Neuronal stem cell (in vitro differentiated cells): ENCODE measurements at regions not wholly inside any gene's neighbourhood (a gene's known extent, or its start where the extent isn't known, plus 50 kb on each side); places are given as distances from the start of the nearest gene placed in this dataset.

Source experiments
- DNase-seq: peaks from one replicate; pipeline ENCODE4 v3.0.0-alpha.2; 2013; ENCODE audit warnings: low spot score
- H2AFZ ChIP-seq: one replicate; pipeline ENCODE4 v1.6.1; 2013; ENCODE audit warnings: mild to moderate bottlenecking, low read length, inconsistent platforms
- H2AK5ac ChIP-seq: 2 replicates; pipeline ENCODE4 v1.6.1; 2013; ENCODE audit warnings: low read depth, mild to moderate bottlenecking, inconsistent platforms, low read length, moderate library complexity, mixed read lengths
- H2BK120ac ChIP-seq: 2 replicates; pipeline ENCODE4 v1.6.1; 2013; ENCODE audit warnings: low read depth, mild to moderate bottlenecking, inconsistent platforms, low read length, moderate library complexity, mixed read lengths
- H2BK12ac ChIP-seq: one replicate; pipeline ENCODE4 v1.6.1; 2013; ENCODE audit warnings: low read length, inconsistent platforms
- H2BK15ac ChIP-seq: 2 replicates; pipeline ENCODE4 v1.6.1; 2013; ENCODE audit warnings: mild to moderate bottlenecking, low read length, inconsistent platforms, mixed read lengths
- H2BK5ac ChIP-seq: one replicate; pipeline ENCODE4 v1.6.1; 2013; ENCODE audit warnings: inconsistent platforms, mild to moderate bottlenecking, low read length, moderate library complexity
- H3K14ac ChIP-seq: one replicate; pipeline ENCODE4 v1.6.1; 2013; ENCODE audit warnings: low read length, inconsistent platforms
- H3K18ac ChIP-seq: 2 replicates; pipeline ENCODE4 v1.6.1; 2013; ENCODE audit warnings: low read length, inconsistent platforms
- H3K23ac ChIP-seq: 2 replicates; pipeline ENCODE4 v1.6.1; 2013; ENCODE audit warnings: low read depth, mild to moderate bottlenecking, mixed read lengths, low read length, inconsistent platforms; ENCODE audit not compliant: poor library complexity
- H3K27ac ChIP-seq: replicated peaks from 3 replicates; pipeline ENCODE4 v1.5.1; 2013; ENCODE audit warnings: low read length, inconsistent platforms
- H3K27me3 ChIP-seq, 3 experiments: 2 replicates each; pipeline ENCODE4 v1.6.1; 2013; ENCODE audit warnings: low read length in 3 of 3, mild to moderate bottlenecking in 2 of 3, inconsistent platforms in 1 of 3, low read depth in 1 of 3, mixed read lengths in 1 of 3, moderate library complexity in 1 of 3; ENCODE audit not compliant: control insufficient read depth in 3 of 3, insufficient read depth in 3 of 3
- H3K36me3 ChIP-seq, 2 donors: replicated peaks in 1 of 2; 2 replicates each; pipeline ENCODE4 v1.6.1; 2013; ENCODE audit warnings: low read length in 2 of 2; ENCODE audit not compliant: control insufficient read depth in 2 of 2, insufficient read depth in 2 of 2
- H3K4ac ChIP-seq: 2 replicates; pipeline ENCODE4 v1.6.1; 2013; ENCODE audit warnings: inconsistent platforms, mild to moderate bottlenecking, low read length, moderate library complexity
- H3K4me1 ChIP-seq, 2 donors: 1 replicate in 1 of 2; 2 replicates in 1 of 2; pipeline ENCODE4 v1.6.1; 2013; ENCODE audit warnings: low read length in 2 of 2, low read depth in 1 of 2; ENCODE audit not compliant: control insufficient read depth in 2 of 2, insufficient read depth in 1 of 2
- H3K4me2 ChIP-seq: one replicate; pipeline ENCODE4 v1.6.1; 2013; ENCODE audit warnings: mild to moderate bottlenecking, low read length, inconsistent platforms; ENCODE audit not compliant: insufficient read depth, poor library complexity, severe bottlenecking
- H3K4me3 ChIP-seq, 2 donors: 2 replicates each; pipeline ENCODE4 v1.5.1; 2013; ENCODE audit warnings: low read length in 2 of 2, mild to moderate bottlenecking in 2 of 2, inconsistent platforms in 1 of 2, moderate library complexity in 1 of 2
- H3K79me1 ChIP-seq: one replicate; pipeline ENCODE4 v1.6.1; 2013; ENCODE audit warnings: low read depth, mild to moderate bottlenecking, inconsistent platforms, low read length, moderate library complexity
- H3K9ac ChIP-seq: one replicate; pipeline ENCODE4 v1.6.1; 2013; ENCODE audit warnings: mild to moderate bottlenecking, low read depth, low read length, inconsistent platforms; ENCODE audit not compliant: poor library complexity
- H3K9me3 ChIP-seq, 2 donors: replicated peaks in 1 of 2; 2 replicates each; pipeline versions ENCODE3 to v1.6.1; 2013; ENCODE audit warnings: low read length in 2 of 2, mild to moderate bottlenecking in 2 of 2, inconsistent platforms in 1 of 2, low read depth in 1 of 2, mixed read lengths in 1 of 2, moderate library complexity in 1 of 2; ENCODE audit not compliant: control insufficient read depth in 2 of 2, insufficient read depth in 1 of 2
- H4K8ac ChIP-seq: one replicate; pipeline ENCODE4 v1.6.1; 2013; ENCODE audit warnings: low read depth, mild to moderate bottlenecking, inconsistent platforms, low read length, moderate library complexity
- H4K91ac ChIP-seq: one replicate; pipeline ENCODE4 v1.6.1; 2013; ENCODE audit warnings: low read length, low read depth, mild to moderate bottlenecking, inconsistent platforms; ENCODE audit not compliant: poor library complexity
- WGBS, 2 donors: extraction: QIAGEN DNeasy Blood & Tissue Kit; methylation state at CpG; one replicate each; pipeline ENCODE4 v1.1.7; 2013; ENCODE audit warnings: missing lambda C conversion rate in 2 of 2, mixed read lengths in 1 of 2; ENCODE audit not compliant: insufficient read length in 2 of 2, insufficient replicate concordance in 1 of 2; ENCODE audit errors: extremely low coverage in 2 of 2; 5-methylcytosine and 5-hydroxymethylcytosine counted together

DNA sequence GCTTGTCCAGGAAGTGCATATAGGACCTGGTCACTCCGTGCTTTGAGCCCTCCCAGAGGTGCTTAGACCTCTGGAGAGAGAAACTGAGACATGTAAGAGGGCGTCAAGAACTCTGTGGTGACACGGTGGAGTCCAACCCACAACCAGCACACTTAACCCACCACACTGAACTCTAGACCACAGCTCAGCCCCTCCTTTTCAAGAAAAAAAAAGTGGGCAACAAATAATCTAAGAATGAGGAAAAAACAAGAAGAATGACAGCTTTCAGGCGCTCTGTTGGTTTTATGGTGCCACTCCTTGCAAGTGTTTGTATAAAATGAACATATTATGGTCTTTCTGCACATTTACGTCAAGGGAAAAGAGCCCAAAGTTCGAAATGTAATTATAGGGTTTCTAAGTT is 50.2 kb upstream of the SNAPC3 start:
- H3K4me1 ChIP-seq = no peaks in the 10 kb centered on the region
- no peak overlapping the region for H3K4me3 ChIP-seq
- H3K14ac ChIP-seq = no peak overlapping the region
- no peak overlapping the region for H3K4ac ChIP-seq
- H3K79me1 ChIP-seq = no peaks in the 10 kb centered on the region
- no CpG with 5 or more reads among the region's 6 CpGs for WGBS, 2 donors
- no peak overlapping the region for H2AFZ ChIP-seq
- H2BK12ac ChIP-seq = no peak overlapping the region
- no peak overlapping the region for H4K91ac ChIP-seq
- H2AK5ac ChIP-seq = no peak overlapping the region
- H3K9me3 ChIP-seq = no peaks in the 10 kb centered on the region
- H3K18ac ChIP-seq = no peak overlapping the region
- H3K23ac ChIP-seq = no peak overlapping the region
- H4K8ac ChIP-seq = no peak overlapping the region
- H3K27ac ChIP-seq = no peak overlapping the region
- no peaks in the 10 kb centered on the region for H3K27me3 ChIP-seq
- H2BK15ac ChIP-seq = no peak overlapping the region
- no peak overlapping the region for H2BK5ac ChIP-seq
- H3K9ac ChIP-seq = no peak overlapping the region
- no peaks in the 10 kb centered on the region for H3K36me3 ChIP-seq
- H3K4me2 ChIP-seq = no peak overlapping the region
- DNase-seq = no peak
- H2BK120ac ChIP-seq = no peak overlapping the region

- no peak overlapping the region for H2BK15ac ChIP-seq
- no peak overlapping the region for H2BK5ac ChIP-seq
- no peaks in the 10 kb centered on the region for H3K79me1 ChIP-seq
- no peak overlapping the region for H4K8ac ChIP-seq
- no peaks in the 10 kb centered on the region for H3K27me3 ChIP-seq
- H3K36me3 ChIP-seq = no peaks in the 10 kb centered on the region
- no peak overlapping the region for H3K18ac ChIP-seq
- H3K14ac ChIP-seq = no peak overlapping the region
- H2AFZ ChIP-seq = peak overlapping the region; percentile 53
- no peaks in the 10 kb centered on the region for H3K9me3 ChIP-seq
- DNase-seq = no peak
- no peak overlapping the region for H3K23ac ChIP-seq
- no CpG with 5 or more reads among the region's 6 CpGs for WGBS, 2 donors
- H2BK12ac ChIP-seq = no peak overlapping the region
- no peak overlapping the region for H3K9ac ChIP-seq
- H3K27ac ChIP-seq = no peak overlapping the region
- H3K4me1 ChIP-seq = no peaks in the 10 kb centered on the region
- no peak overlapping the region for H2AK5ac ChIP-seq
- no peak overlapping the region for H4K91ac ChIP-seq
- H3K4ac ChIP-seq = no peak overlapping the region
- H3K4me2 ChIP-seq = no peak overlapping the region
- no peak overlapping the region for H3K4me3 ChIP-seq
- no peak overlapping the region for H2BK120ac ChIP-seq
Measured at GRCh38 chr9:15371448-15371845, 51.2 kb upstream of the SNAPC3 start.

DNA sequence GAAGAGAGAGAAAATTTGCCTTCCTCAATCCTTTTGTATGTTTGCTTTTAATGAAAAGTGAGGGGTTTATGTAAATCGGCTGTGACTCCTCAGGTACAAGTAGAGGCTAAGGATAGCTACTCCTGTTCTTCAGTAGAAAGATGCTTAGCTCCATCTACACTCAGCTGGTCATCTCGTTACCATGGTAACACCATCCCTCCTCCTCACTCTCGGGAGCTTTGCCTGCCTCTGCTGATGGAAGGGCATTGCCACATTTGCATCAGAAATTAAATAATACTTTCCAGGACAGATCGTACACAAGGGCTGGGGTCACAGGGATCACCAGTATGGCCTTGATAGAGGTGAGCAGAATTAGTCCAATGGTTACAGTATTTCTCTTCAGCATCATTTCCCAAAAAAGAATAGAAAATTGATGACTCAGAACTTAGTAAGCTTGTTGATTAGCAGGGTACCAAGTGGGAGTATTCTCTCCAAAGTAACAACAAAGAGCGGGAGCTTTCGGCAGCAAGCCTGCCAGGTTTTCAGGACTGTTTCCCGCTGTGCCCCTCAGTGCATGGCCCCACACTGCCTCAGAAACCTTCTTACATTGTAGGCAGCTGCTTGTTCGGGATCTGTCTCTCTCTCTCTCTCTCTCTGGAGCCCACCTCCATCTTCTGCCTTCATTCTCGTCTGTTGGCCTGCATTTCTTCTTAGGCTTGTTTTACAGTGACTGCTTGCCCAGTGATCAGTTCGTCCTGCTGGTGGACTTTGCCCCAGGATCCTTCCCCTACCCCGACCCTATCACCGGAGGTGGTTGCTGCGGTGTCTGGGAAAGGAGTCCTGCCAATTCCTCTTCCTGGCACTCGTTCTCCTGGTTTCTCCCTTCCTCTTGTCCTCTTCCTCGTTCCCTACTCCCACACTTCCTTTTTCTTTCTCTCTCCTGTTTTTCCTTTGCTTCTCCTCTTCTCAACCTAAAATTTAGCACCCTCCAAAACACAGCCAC is 51.9 kb upstream of the SNAPC3 start:
- Histone ChIP-seq H4K8ac (no peak overlapping the region), H3K27me3 (no peaks in the 10 kb centered on the region), H2BK5ac (no peak overlapping the region), H3K4ac (no peak overlapping the region), H2AFZ (peak overlapping the region; percentile 53), H3K36me3 (no peaks in the 10 kb centered on the region), H3K4me2 (no peak overlapping the region), H3K79me1 (no peaks in the 10 kb centered on the region), H3K9ac (no peak overlapping the region), H3K9me3 (no peaks in the 10 kb centered on the region), H2AK5ac (no peak overlapping the region), H3K4me1 (no peaks in the 10 kb centered on the region), H2BK12ac (no peak overlapping the region), H4K91ac (no peak overlapping the region), H3K4me3 (no peak overlapping the region), H3K14ac (no peak overlapping the region), H3K23ac (no peak overlapping the region), H3K27ac (no peak overlapping the region), H2BK120ac (no peak overlapping the region), H2BK15ac (no peak overlapping the region), H3K18ac (no peak overlapping the region)
- WGBS, 2 donors = no CpG with 5 or more reads among the region's 15 CpGs
- peak; percentile 8 for DNase-seq

GRCh38 chr9:15369871-15370270 is 52.8 kb upstream of the SNAPC3 start:
- H3K4me3 ChIP-seq = no peak overlapping the region
- no peak overlapping the region for H3K23ac ChIP-seq
- WGBS, 2 donors = no CpG with 5 or more reads among the region's 1 CpG
- no peak overlapping the region for H3K27ac ChIP-seq
- no peak overlapping the region for H2BK12ac ChIP-seq
- no peak overlapping the region for H2BK120ac ChIP-seq
- no peak overlapping the region for H2AK5ac ChIP-seq
- H4K8ac ChIP-seq = no peak overlapping the region
- no peak overlapping the region for H3K14ac ChIP-seq
- no peak overlapping the region for H2BK5ac ChIP-seq
- no peak overlapping the region for H3K4ac ChIP-seq
- no peak overlapping the region for H3K9ac ChIP-seq
- no peak overlapping the region for H4K91ac ChIP-seq
- no peaks in the 10 kb centered on the region for H3K36me3 ChIP-seq
- H3K9me3 ChIP-seq = no peaks in the 10 kb centered on the region
- no peak overlapping the region for H2AFZ ChIP-seq
- DNase-seq = no peak
- no peak overlapping the region for H3K4me2 ChIP-seq
- H3K18ac ChIP-seq = no peak overlapping the region
- no peaks in the 10 kb centered on the region for H3K79me1 ChIP-seq
- H2BK15ac ChIP-seq = no peak overlapping the region
- no peaks in the 10 kb centered on the region for H3K27me3 ChIP-seq
- H3K4me1 ChIP-seq = no peaks in the 10 kb centered on the region
